SK-N-SH (cell line): ENCODE measurements at regions not wholly inside any gene's neighbourhood (a gene's known extent, or its start where the extent isn't known, plus 50 kb on each side); places are given as distances from the start of the nearest gene placed in this dataset.

Experiments
- CTCF ChIA-PET: fragments of 300-600, 350-600 bp; formaldehyde crosslinking; extraction: SDS; loops from one replicate; lab custom pipeline; 2021; lab: Yijun Ruan, JAX
- POLR2A ChIA-PET: fragments of 350-600 bp; sonication (Branson Sonifier 250); formaldehyde crosslinking; extraction: SDS; loops from one replicate; lab custom pipeline; 2020; ENCODE audit warnings: antibody characterized with exemption, inconsistent platforms; lab: Yijun Ruan, JAX
- DNase-seq: peaks from one replicate; pipeline ENCODE4 v3.0.0; 2012
- H2AFZ ChIP-seq: fragments of 200-600 bp; sonication (generic); 2 replicates; pipeline ENCODE4 v1.8.1; 2016; ENCODE audit warnings: antibody characterized with exemption, mild to moderate bottlenecking, low read depth
- H3F3A ChIP-seq: fragments of 200-600 bp; sonication (generic); replicated peaks from 2 replicates; pipeline ENCODE3; 2016; ENCODE audit warnings: antibody characterized with exemption, mild to moderate bottlenecking; ENCODE audit not compliant: insufficient read depth
- H3K27ac ChIP-seq, 2 experiments: fragments of 200-500 bp in 1 of 2; fragments of 200-600 bp in 1 of 2; sonication (Bioruptor generic) in 1 of 2; sonication (generic), shearing (Covaris generic) in 1 of 2; 2 replicates each; pipeline versions ENCODE4 v1.5.1 to v1.6.1; 2014 to 2016; ENCODE audit warnings: low read depth in 2 of 2, inconsistent platforms in 1 of 2, low read length in 1 of 2, mild to moderate bottlenecking in 1 of 2, mixed read lengths in 1 of 2
- H3K27me3 ChIP-seq: fragments of 200-600 bp; sonication (generic), shearing (Covaris generic); 2 replicates; pipeline ENCODE4 v1.6.1; 2016; ENCODE audit warnings: mixed run types; ENCODE audit not compliant: insufficient read depth
- H3K36me3 ChIP-seq, 2 experiments: fragments of 200-500 bp in 1 of 2; fragments of 200-600 bp in 1 of 2; sonication (Bioruptor generic) in 1 of 2; sonication (generic) in 1 of 2; replicated peaks in 1 of 2; 2 replicates each; pipeline versions ENCODE3 to v1.5.1; 2014 to 2016; ENCODE audit warnings: low read length in 1 of 2, mild to moderate bottlenecking in 1 of 2; ENCODE audit not compliant: insufficient read depth in 2 of 2, control insufficient read depth in 1 of 2
- H3K4me1 ChIP-seq, 2 experiments: fragments of 200-500 bp in 1 of 2; fragments of 200-600 bp in 1 of 2; sonication (Bioruptor generic) in 1 of 2; sonication (generic), shearing (Covaris generic) in 1 of 2; 2 replicates each; pipeline versions ENCODE4 v1.5.1 to v1.6.1; 2014 to 2016; ENCODE audit warnings: low read depth in 1 of 2, low read length in 1 of 2, mixed run types in 1 of 2; ENCODE audit not compliant: insufficient read depth in 2 of 2, control insufficient read depth in 1 of 2
- H3K4me2 ChIP-seq: fragments of 200-600 bp; sonication (generic), shearing (Covaris generic); 2 replicates; pipeline ENCODE4 v1.6.1; 2017; ENCODE audit warnings: mixed run types
- H3K4me3 ChIP-seq, 2 experiments: fragments of 200-500 bp in 1 of 2; fragments of 200-600 bp in 1 of 2; sonication (Bioruptor generic) in 1 of 2; sonication (generic), shearing (Covaris generic) in 1 of 2; 2 replicates each; pipeline versions ENCODE4 v1.5.1 to v1.8.1; 2014 to 2016; ENCODE audit warnings: low read depth in 2 of 2, inconsistent platforms in 1 of 2, low read length in 1 of 2, mild to moderate bottlenecking in 1 of 2, mixed read lengths in 1 of 2, moderate library complexity in 1 of 2
- H3K79me2 ChIP-seq: fragments of 200-600 bp; sonication (generic); 2 replicates; pipeline ENCODE4 v1.8.1; 2017; ENCODE audit warnings: mild to moderate bottlenecking; ENCODE audit not compliant: insufficient read depth
- H3K9ac ChIP-seq: fragments of 200-600 bp; sonication (generic); 2 replicates; pipeline ENCODE4 v1.6.1; 2017; ENCODE audit warnings: mixed run types
- H3K9me2 ChIP-seq: fragments of 200-600 bp; sonication (generic); 2 replicates; pipeline ENCODE4 v1.6.1; 2017; ENCODE audit warnings: mixed run types
- H3K9me3 ChIP-seq: fragments of 200-600 bp; sonication (generic); 2 replicates; pipeline ENCODE4 v1.6.1; 2017; ENCODE audit warnings: mixed run types, mild to moderate bottlenecking, moderate library complexity
- H4K20me1 ChIP-seq: fragments of 200-600 bp; sonication (generic); 2 replicates; pipeline ENCODE4 v1.6.1; 2017; ENCODE audit warnings: mild to moderate bottlenecking, mixed run types; ENCODE audit not compliant: insufficient read depth
- CHD2 ChIP-seq: fragments of 150-350 bp; IDR thresholded peaks from 2 replicates; pipeline ENCODE4 v1.6.1; 2018; ENCODE audit warnings: low read length; ENCODE audit not compliant: partially characterized antibody
- EP300 ChIP-seq, 2 experiments: IDR thresholded peaks; 2 replicates each; pipeline versions ENCODE4 v1.4.0 to v1.6.1; 2012; ENCODE audit warnings: borderline replicate concordance in 1 of 2, low read depth in 1 of 2, low read length in 1 of 2
- EZH2phosphoT487 ChIP-seq: fragments of 200-600 bp; sonication (generic); IDR thresholded peaks from 2 replicates; pipeline ENCODE4 v1.6.1; 2017; ENCODE audit warnings: low read depth, mixed run types, mild to moderate bottlenecking, antibody characterized with exemption, moderate library complexity, borderline replicate concordance
- GABPA ChIP-seq: IDR thresholded peaks from 2 replicates; pipeline ENCODE4 v1.4.0; 2012; ENCODE audit warnings: low read depth, mild to moderate bottlenecking
- GATA2 ChIP-seq: sonication (generic); formaldehyde crosslinking; IDR thresholded peaks from 2 replicates; pipeline ENCODE4 v1.5.0; 2020; ENCODE audit warnings: mild to moderate bottlenecking, missing genetic modification reagents
- JUND ChIP-seq: IDR thresholded peaks from 2 replicates; pipeline ENCODE4 v1.4.0; 2012
- MAX ChIP-seq: IDR thresholded peaks from 2 replicates; pipeline ENCODE4 v1.4.0; 2012; ENCODE audit warnings: low read depth
- MEF2A ChIP-seq: IDR thresholded peaks from 2 replicates; pipeline ENCODE4 v1.4.0; 2012; ENCODE audit warnings: low read depth, borderline replicate concordance
- MXI1 ChIP-seq: IDR thresholded peaks from 2 replicates; pipeline ENCODE4 v1.6.1; 2012; ENCODE audit warnings: mild to moderate bottlenecking, low read depth, low read length, improper control_type of control experiment
- NRF1 ChIP-seq: IDR thresholded peaks from 2 replicates; pipeline ENCODE4 v1.6.1; 2012; ENCODE audit warnings: low read depth, mild to moderate bottlenecking, low read length
- POLR2AphosphoS5 ChIP-seq: IDR thresholded peaks from 2 replicates; pipeline ENCODE4 v1.6.1; 2012; ENCODE audit warnings: low read depth, low read length
- RAD21 ChIP-seq: IDR thresholded peaks from 2 replicates; pipeline ENCODE4 v1.6.1; 2012; ENCODE audit warnings: mild to moderate bottlenecking, low read length
- REST ChIP-seq: IDR thresholded peaks from 2 replicates; pipeline ENCODE4 v1.6.1; 2012; ENCODE audit warnings: mild to moderate bottlenecking, low read depth, low read length, moderate library complexity
- RFX5 ChIP-seq: IDR thresholded peaks from 2 replicates; pipeline ENCODE4 v1.6.1; 2012; ENCODE audit warnings: mild to moderate bottlenecking, improper control_type of control experiment, low read length
- RXRA ChIP-seq: IDR thresholded peaks from 2 replicates; pipeline ENCODE4 v1.4.0; 2012; ENCODE audit warnings: low read depth, mild to moderate bottlenecking, borderline replicate concordance
- SMC3 ChIP-seq: IDR thresholded peaks from 2 replicates; pipeline ENCODE4 v1.6.1; 2012; ENCODE audit warnings: low read depth, low read length, improper control_type of control experiment
- TEAD4 ChIP-seq: IDR thresholded peaks from 2 replicates; pipeline ENCODE4 v1.4.0; 2012; ENCODE audit warnings: mild to moderate bottlenecking, borderline replicate concordance; ENCODE audit not compliant: insufficient read depth
- USF1 ChIP-seq: IDR thresholded peaks from 2 replicates; pipeline ENCODE4 v1.4.0; 2012; ENCODE audit warnings: low read depth, borderline replicate concordance
- WGBS: methylation state at CpG from one replicate; pipeline ENCODE4 v1.1.6; 2017; ENCODE audit warnings: low lambda C conversion rate; 5-methylcytosine and 5-hydroxymethylcytosine counted together

GRCh38 chr3:5384557-5385236, 197.2 kb downstream of the EDEM1 start:
- CTCF ChIA-PET: interaction anchor here (1.0 kb wide), 1 partner anchor 78 kb away, joined by 3 read pairs; no protein-coding TSS in a partner anchor
- 15% methylated on average over 7 of the region's 7 CpGs for WGBS

More at GRCh38 chr3:5384557-5385236, 197.2 kb downstream of the EDEM1 start:
- TF ChIP-seq GATA2 (CRISPR knock-in tag) (no peak), TEAD4 (no peak), USF1 (no peak), POLR2AphosphoS5 (no peak), REST (no peak), GABPA (no peak), MAX (no peak), EZH2phosphoT487 (no peak), EP300 (IDR thresholded peaks at IDR 0.05; ENCODE audit: borderline replicate concordance in 1 of 2, low read depth in 1 of 2, low read length in 1 of 2) (no peak), MXI1 (no peak), JUND (no peak), RAD21 (no peak), CHD2 (no peak), MEF2A (no peak), SMC3 (no peak), NRF1 (no peak), RFX5 (no peak), RXRA (no peak)
- no peaks in the 10 kb centered on the region for H3F3A ChIP-seq
- H3K27ac ChIP-seq: no peak overlapping the region
- no peaks in the 10 kb centered on the region for H3K79me2 ChIP-seq
- no peaks in the 10 kb centered on the region for H3K4me1 ChIP-seq
- no peak overlapping the region for H3K4me3 ChIP-seq
- peaks cover 5% of the 10 kb centered on the region; the same call in 1 of the 2 replicates for H3K27me3 ChIP-seq
- no peak overlapping the region for H3K9ac ChIP-seq
- H4K20me1 ChIP-seq: no peaks in the 10 kb centered on the region
- H3K4me2 ChIP-seq: no peak overlapping the region
- no peaks in the 10 kb centered on the region for H3K9me3 ChIP-seq
- no peaks in the 10 kb centered on the region for H3K9me2 ChIP-seq
- no peaks in the 10 kb centered on the region for H3K36me3 ChIP-seq
- DNase-seq: no peak
- no peak overlapping the region for H2AFZ ChIP-seq
- POLR2A ChIA-PET: no interaction called here
